ENCODE measurements at regions not wholly inside any gene's neighbourhood (a gene's known extent, or its start where the extent isn't known, plus 50 kb on each side); places are given as distances from the start of the nearest gene placed in this dataset.

DNA sequence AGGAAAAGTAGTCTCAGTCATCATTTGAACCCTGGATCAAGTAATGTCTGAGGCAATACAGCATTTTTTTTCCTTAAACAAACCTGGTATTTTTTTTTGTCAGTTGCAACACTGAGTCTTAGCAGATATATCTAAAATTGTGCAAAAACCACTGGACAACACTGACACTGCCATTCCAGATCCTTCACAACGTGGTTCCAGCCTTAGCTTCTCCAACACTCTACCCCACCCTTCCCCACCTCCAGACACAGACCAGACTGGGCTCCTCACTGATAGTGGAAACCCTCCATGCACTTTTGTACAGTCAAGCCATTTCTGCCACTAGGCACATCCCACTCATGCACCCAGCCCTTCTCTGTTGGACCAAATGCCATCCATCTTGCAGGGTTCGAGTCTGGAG lies 199.6 kb upstream of the CTNNB1 start:
- TF ChIP-seq, protein P1, sequence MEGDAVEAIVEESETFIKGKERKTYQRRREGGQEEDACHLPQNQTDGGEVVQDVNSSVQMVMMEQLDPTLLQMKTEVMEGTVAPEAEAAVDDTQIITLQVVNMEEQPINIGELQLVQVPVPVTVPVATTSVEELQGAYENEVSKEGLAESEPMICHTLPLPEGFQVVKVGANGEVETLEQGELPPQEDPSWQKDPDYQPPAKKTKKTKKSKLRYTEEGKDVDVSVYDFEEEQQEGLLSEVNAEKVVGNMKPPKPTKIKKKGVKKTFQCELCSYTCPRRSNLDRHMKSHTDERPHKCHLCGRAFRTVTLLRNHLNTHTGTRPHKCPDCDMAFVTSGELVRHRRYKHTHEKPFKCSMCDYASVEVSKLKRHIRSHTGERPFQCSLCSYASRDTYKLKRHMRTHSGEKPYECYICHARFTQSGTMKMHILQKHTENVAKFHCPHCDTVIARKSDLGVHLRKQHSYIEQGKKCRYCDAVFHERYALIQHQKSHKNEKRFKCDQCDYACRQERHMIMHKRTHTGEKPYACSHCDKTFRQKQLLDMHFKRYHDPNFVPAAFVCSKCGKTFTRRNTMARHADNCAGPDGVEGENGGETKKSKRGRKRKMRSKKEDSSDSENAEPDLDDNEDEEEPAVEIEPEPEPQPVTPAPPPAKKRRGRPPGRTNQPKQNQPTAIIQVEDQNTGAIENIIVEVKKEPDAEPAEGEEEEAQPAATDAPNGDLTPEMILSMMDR (IDR thresholded peaks at IDR 0.05), result no peak
- no peak for TF ChIP-seq POLR2A (IDR thresholded peaks at IDR 0.05)
